DMS79 treated with DMSO at 0.1 percent for 48 hours (cell line): ENCODE measurements at regions not wholly inside any gene's neighbourhood (a gene's known extent, or its start where the extent isn't known, plus 50 kb on each side); places are given as distances from the start of the nearest gene placed in this dataset.

Experiments used
- DNase-seq: peaks from one replicate; lab custom pipeline; 2025; lab: John Stamatoyannopoulos, UW

DNA sequence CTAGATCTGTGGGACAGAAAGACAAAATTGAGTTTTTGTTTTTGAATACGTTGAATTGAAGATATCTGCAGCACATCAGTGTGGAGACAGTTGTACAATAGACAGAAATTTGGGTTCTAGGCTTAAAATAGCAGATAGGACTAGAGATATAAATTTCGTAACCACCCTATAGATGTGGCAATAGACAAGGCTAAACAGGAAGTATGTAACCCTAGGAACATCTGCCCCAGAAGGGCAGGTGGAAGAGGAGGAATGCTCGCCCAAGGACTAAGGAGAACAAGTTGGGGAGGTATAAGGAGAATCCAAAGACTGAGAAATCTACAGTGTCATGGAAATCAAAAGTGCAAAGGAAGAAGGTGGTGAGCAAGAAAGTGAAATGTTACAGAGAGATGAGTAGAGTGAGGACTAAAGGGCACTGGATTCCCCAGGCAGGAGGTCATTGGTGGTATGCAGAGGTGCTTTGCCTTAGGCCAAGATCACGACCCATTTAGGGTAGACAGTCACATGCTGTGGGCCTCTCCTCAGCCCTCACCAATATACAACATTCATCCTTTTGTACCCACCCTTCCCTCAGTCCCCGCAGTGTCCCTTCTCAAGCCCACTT, 109.1 kb upstream of the ELL2 start:
- no peak for DNase-seq

DNA sequence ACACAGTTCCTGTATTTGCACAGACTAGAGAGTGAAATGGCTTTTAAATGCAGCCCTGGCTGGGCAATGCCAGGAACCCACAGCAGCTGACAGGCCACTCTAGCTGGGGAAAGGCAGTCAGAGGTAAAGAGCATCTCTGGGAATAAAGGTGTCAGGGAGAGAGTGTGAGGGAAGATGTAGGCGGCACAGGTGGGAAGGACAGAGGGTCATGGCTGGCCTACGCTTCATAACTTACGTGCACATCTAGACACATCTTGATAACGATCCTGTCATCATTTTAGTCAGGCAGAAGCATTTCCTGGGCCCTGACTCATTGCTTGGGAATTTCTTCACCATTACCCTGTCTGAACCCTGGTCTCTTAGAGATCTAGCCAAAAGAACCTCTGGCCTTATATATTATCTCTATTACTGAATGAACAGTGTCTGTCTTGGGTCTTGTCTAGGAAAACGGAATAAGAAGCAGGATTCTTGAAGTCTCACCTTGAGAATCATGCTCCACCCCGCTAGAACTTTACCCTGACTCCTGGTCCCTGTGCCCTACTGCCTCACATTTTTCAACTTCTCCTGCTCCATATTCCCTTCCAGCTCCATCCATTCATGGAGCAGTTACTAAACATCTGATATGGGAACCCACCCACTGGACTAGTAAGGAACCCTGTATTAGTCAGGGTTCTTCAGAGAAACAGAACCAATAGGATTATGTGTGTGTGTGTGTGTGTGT, 106.4 kb upstream of the ELL2 start:
- no peak for DNase-seq

DNA sequence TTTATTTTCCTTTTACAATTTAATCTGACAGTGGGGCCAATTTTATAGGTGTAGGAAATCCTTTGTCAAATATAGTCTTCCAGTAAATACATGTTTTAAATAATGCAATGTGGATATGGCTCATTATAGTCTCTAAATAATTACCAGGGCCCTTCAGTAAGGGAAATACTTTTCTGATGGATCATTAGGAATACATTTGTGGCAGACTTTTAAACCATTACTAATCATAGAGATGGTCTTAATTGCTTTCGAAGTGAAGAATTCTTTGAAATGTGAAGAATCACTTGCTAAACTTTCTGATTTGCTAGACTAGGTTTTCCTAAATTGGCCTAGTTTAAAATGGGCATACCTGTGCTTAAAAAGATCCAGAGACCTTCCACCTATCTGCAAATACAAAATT, 105.6 kb upstream of the ELL2 start:
- no peak for DNase-seq

DNA sequence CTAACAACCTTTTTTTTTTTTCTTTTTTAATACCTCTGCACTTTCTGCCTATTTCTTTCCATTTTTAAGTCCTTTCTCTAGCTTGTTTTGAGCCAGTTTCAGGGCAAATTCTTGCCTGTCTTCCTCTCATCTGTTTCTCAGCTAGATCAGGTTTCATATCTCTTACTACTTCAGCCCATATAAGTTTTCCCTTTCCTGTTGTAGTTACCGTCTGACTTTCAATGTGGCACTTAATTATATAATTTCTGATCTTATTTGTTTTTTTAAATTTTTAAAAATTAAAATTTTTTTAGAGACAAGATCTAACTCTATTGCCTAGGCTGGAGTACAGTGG, 104.7 kb upstream of the ELL2 start:
- DNase-seq: no peak

DNA sequence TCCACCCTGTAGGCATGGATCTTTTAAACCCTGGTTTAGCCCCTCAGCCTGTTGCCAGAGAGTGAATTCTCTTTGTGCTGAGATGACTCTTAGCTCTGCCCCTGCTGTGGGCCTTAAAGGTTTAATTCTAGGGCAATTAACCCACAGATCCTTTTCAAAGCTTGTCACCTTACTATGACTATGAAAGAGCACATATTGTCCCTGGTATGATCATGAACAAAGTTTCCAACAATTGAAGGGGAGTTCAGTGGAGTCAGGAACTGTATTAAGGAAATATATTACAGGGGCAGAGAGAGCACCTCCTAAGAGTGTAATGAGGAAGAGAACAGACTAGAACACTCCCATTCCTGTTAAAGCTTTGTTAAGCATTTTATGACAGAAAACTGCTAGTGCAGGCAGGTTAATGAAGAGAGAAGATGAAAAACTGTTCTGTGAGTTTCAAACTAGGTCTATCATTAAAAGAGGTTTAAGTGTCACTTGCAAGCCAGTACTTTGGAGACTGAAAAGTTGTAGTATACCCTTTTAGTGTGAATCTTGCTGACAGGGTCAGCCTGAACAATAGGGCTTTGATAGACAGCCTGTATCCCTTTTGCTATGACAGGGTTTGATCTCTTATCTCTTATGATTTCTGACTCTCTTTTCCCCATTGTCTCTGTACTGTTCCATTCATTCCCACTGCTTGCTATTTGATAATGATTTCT, 104.2 kb upstream of the ELL2 start:
- DNase-seq: no peak

DNA sequence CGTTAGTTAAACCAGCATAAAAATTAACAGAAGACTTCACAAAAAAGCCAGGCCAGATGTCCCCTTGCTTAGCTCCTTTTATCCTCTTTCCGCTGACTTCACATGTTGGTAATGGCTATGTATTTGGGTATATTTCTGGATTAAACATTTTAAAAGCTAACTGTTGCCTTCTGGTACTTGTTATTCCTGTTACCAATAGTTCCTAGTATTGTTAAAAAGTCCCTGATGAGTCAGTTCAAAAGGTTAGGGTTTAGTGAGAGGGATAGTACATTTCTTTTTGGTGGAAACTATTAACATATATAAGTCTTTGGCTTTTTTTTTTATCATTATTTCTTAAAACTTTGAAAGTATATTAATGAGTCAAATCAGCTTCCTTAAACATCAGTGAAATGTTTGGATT, 103.2 kb upstream of the ELL2 start:
- no peak for DNase-seq

DNA sequence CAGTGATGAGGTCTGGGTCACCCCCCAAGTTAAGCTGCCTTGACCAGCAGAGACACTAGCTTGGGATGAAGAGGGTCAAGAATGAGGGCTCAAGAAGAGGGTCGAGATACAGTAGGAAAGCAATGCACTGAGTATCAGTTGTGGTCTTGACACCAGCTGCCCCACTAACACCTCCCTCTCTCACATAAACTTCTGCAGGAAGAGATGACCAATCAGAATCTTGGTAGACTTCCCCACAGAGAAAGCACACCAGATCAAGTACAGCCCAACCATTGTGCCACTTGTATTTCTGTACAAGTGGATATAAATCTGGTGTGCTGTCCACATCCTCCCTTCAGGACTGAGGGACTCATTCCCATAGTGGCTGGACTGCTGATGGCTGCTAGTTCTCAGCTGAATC, 101.2 kb upstream of the ELL2 start:
- DNase-seq: no peak

DNA sequence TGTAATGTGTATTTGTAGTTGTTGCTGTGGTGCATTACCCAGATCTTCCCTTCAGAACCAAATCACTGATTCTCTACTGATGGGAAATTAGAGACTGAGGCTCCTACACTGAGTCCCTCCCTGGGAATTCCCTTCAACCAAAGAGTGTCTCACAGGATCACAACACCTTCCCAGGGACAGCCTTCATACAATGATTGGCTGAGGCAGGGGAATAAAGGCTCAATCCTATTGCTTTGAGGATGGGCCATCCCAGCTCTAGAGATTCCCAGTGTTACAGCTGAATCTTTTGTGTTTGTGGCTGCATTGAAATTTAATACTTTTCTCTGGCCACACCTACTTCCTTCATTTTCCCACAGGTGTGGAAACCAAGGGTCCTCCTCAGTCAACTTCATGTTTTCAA, 96.4 kb upstream of the ELL2 start:
- DNase-seq: no peak

DNA sequence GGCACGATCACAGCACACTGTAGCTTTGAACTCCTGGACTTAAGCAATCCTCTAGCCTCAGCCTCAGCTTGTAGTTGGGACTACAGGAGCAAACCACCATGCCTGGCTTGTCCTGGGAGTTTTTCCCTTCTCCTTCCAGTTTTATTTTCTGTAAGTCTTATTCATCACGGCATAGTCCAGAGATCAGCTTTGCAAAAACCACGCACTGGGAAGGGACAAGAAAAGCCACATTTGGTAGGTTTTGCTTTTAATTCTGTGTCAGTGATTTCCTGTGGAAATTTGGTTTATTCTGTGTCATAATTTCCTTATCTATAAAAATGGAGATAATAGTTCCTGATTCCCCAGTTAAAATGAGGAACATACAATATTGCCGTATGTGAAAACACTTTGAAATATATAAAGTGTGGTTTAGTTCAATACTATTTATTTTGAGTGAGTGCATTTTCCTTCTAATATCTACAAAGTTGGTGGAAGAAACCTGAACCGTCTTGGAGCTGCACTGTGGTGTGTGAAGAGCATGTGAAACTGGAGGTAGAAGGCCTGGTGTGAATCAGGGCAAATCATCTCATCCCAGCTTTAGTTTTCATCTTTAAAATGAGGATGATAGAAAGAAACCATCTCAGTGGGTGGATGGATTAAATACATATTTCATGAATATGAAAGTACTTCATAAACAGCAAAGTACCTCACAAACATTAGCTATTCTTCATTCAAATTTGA, 92.8 kb upstream of the ELL2 start:
- DNase-seq: no peak

DNA sequence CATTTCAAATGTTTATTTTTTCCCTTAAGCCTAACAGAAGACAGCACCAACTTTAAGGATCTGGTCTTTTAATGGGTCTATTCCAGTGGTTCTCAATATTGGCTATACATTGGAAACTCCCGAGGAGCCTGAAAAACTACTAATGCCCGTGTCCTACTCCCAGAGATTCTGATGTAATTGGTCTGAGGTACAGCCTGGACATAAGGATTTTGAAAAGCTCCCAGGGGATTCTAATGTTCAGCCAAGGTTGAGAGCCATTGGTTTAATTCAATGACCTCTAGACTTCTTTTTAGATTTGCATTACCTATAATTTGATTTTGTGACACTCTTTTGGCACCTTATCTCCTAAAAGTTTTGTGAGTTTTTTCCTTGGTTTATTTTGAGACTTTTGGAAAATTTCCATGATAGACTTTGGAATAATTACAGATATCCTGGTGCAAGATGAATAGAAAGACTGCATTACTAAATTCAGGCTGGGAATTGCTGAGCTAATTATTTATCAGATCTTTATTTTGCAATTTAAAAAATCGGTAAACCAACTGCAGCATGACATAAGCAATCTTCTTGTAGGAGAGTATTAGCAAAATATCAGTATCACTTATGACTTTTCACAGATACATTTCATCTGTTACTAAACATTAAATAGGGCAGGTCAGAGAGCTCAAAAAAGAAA, 91.5 kb upstream of the ELL2 start:
- no peak for DNase-seq

DNA sequence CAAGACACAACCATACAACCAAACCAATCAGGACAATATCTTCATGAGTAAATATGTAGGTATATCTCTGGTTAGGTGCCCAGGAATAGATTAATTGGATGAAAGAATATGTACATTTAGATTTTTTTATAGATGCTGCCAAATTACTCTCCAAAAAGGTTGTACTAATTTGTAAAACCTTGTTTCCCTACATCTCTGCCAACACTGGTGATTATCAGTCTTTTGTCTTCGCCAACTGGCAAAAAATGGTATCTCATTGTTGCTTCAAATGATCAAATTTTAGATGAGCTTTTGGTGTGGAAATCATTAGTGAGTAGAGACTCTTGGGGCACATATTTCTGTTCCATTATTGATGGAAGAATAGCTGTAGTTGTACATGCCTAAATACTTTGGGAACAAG, 90.7 kb upstream of the ELL2 start:
- DNase-seq: no peak

DNA sequence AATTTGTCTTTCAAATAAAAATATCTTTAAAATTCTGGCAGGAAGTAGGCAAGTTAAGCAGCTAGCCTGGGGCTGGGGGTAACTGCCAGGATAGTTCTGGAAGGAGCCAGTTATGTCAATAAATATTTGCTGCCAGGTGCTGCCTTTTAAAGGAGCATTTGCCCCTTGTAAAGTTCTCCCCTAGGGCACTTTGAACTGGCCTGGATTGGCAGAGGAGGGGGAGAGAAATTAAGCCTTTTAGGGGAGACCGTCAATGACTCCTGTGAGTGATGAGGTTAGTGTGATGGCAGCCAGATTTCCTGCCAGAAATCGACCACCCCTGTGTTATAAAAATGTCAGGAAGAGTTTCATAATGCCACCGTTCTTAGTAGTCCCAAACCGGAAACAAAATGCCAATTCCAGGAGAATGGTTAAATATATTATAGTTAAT, 89.8 kb upstream of the ELL2 start:
- DNase-seq: no peak

DNA sequence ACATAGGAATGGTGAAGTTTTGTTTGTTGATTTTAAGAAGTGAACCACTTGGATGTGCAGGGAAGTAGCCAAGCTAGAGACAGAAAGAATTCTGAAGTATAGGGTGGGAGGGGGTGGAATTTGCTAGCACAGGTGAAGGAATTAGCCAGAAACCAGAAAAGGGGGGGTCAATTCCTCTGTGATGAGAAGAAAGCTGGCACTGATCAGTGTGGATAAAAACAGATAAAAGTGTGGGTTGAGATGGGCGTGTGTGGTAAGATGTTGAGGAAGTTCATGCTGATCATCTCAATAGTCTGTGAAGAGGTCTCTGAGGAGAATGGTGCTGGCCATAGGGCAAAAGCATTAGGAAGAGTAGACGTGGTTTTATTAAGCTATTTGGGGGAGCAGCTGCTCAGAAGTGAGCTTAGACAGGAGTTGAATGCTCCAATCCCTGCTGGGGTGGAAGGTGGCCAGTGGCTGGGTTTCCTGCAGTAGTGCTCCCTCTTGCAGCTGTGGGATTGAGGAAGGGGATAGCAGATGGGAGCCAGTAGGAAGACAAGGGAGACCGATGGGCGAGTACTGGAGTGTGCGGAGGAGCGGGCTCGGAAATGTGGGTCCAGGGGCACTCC, 88.7 kb upstream of the ELL2 start:
- DNase-seq: no peak

DNA sequence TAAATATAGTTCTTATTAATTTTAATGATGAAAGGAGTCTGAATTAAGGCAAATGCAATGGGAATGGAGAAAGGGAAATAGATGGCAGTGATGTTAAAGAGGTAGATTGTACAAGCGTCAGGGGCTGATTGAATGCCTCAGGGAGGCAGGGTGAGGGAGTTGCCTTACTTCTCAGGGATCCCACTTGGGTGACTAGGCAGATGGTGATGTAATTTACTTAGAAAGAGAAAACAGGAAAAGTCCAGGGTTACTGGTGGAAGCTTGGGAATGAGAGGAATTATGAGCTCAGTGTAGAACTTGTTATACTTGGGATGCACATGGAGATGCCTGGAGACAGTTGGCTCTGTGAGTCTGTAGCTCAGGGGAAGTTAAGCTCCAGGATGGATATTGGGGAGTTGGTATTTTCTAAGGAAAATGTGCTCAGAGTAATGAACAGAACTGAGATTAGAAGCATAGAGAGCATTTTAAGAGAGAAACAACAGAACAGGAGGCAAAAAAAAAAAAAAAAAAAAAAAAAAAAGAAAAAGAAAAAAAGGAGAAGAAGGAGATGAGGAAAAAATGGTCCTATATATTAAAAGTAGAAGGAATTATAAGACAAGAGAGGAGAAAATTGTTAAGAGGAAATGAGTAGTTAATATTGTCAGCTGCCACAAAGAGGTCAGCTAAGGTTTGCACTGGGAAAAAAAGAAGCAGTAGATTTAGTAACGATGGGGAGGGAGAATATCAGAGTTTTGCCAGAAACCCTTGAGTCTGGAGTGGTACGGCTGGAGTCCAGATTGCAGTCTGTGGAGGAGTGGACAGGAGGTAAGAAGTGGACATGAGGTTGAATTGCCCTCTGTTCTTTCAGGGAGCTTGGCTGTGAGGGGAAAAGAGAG, 88.0 kb upstream of the ELL2 start:
- no peak for DNase-seq

DNA sequence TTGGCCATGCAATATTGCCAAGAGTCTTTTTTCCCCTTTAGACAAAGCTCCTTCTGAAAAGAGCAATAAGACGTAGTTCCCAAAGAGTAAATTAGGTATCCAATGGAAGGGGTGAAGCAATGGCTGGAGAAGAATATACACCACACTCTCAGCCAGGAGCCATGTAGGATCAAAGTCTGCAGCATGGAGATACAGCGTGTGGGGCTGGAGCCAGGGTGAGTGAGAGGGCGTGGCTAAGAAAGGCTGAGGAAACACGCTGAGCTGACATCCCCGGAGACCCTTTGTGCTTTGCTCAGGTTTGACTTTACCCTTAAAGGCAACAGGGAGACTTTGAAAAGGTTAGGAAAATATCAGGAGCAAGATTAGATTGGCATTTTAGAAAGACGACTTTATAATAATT, 87.1 kb upstream of the ELL2 start:
- DNase-seq: no peak

DNA sequence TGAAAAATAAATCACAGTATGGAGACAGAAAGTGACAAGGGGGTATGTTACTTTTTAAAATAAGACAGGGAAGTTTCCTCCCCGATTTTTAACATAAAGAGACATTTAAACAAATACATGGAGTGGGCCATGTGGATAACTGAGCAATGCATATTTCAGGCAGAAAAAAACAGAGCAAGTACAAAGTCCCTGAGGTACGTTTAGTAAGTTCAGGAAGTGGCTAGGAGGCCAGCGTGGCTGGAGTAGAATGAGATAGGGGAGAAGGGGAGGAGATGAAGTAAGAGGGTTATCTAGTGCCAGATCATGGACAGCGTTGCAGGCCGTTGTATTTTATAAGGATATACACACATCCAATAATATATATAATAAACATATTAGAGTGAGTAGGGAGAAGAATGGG, 84.2 kb upstream of the ELL2 start:
- DNase-seq: no peak

DNA sequence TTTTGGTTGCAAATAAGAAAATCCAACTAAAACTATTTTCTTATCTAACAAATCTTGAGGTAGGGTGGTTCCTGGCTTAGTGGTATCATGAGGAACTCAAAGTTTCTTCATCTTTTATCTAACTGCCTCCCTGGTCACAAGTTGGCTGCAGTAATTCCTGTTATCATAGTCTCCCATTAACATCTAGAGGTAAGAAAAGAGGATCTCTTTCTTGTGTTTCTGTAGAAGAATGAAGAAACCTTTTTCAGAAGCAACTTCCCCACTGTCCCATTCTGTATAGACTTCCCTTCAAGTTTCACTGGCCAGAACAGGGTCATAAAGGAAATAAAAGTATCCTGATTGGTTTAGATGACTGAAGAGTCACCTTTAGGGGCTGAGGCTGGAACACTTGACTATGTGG, 81.8 kb upstream of the ELL2 start:
- DNase-seq: no peak

DNA sequence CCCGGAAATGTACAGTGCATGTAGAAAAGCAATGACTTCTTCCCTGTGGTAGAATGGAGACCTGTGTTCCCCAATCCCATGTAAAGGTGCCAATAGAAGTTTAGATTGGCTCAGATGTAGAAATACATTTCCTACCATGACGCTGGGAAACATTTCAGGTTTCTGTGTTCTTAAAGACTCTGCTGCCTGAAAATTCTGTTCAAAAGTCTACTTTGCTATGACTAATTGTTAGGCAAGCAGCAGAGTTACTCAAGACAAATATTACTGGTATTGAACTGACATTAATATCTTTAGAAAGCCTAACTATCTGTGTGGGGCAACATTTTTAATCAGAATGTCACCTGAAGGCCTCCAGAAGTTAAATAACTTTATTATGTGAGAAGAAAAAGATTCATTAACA, 75.5 kb upstream of the ELL2 start:
- no peak for DNase-seq

DNA sequence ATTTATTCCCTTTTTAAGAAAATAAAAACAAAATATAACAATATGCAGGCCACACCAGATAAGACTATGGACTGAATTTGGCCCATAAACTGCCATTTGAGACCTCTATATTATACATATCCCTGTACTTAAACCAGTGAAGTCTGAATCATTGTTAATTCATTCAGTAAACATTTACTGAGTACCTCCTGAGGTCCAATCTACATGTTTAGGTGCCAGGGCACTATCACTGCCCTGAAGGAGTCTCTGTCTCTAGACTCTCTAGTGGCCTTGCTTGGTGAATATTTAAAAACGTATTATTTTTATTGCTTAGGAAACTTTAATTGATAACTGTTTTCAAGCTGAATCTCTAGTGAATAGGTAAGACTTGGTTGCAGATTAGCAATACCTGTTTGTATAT, 74.7 kb upstream of the ELL2 start:
- no peak for DNase-seq

DNA sequence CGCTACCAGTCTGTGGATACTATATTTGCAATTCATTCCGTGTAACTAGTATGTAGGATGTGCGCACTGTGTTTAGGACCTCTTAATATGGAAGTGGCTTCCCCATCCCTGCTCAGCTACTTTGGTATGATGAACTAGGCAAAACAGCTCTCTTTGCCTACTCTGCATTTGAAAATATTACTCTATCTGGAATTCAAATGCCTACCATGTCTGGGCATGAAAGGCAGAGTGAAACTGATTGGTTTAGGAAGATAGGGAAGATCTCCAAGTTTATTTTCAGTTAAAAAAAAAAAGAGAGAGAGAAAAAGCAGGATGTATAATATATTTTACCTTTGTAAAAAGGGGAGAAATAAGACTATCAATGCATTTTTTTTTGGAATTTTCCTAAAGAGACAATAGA, 74.1 kb upstream of the ELL2 start:
- DNase-seq: no peak

DNA sequence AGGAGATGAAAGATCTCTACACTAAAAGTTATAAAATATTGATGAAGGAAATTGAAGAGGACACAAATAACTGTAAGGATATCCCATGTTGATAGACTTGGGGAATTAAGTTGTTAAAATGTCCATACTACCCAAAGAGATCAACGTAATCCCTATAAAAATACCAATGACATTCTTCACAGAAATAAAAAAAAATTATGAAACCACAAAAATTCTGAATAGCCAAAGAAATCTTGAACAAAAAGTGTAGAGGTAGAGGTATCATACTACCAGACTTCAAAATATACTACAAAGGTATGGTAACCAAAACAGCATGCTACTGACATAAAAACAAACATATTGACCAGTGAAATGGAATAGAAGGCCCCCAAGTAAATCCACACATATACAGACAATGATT, 71.5 kb upstream of the ELL2 start:
- DNase-seq: no peak
